ENCODE measurements at regions not wholly inside any gene's neighbourhood (a gene's known extent, or its start where the extent isn't known, plus 50 kb on each side); places are given as distances from the start of the nearest gene placed in this dataset.
"Not testable (repeated sequence)": the region's sequence is repeated elsewhere in the genome, so short reads cannot be mapped to it uniquely, and the experiment has no call there.

GRCh38 chr15:20286559-20286958 is 255.0 kb downstream of the GOLGA6L6 start:
- DNase-seq (ENCODE audit: low read depth), result not testable (repeated sequence)

GRCh38 chr15:20285696-20286300 is 255.8 kb downstream of the GOLGA6L6 start:
- not testable (repeated sequence) for DNase-seq (ENCODE audit: low read depth)

- not testable (repeated sequence) for DNase-seq (ENCODE audit: low read depth)
Measured at GRCh38 chr15:20284891-20285535, 256.6 kb downstream of the GOLGA6L6 start.

GRCh38 chr15:20283651-20284050 is 257.9 kb downstream of the GOLGA6L6 start:
- DNase-seq (ENCODE audit: low read depth), result not testable (repeated sequence)

GRCh38 chr15:20282491-20282943 is 259.1 kb downstream of the GOLGA6L6 start:
- DNase-seq (ENCODE audit: low read depth), result not testable (repeated sequence)

- DNase-seq (ENCODE audit: low read depth), result not testable (repeated sequence)
Measured at GRCh38 chr15:20281567-20282275, 259.9 kb downstream of the GOLGA6L6 start.

GRCh38 chr15:20280933-20281463 is 260.6 kb downstream of the GOLGA6L6 start:
- DNase-seq (ENCODE audit: low read depth), result no peak

- not testable (repeated sequence) for DNase-seq (ENCODE audit: low read depth)
Measured at GRCh38 chr15:20280141-20280932, 261.3 kb downstream of the GOLGA6L6 start.

- DNase-seq (ENCODE audit: low read depth), result not testable (repeated sequence)
Measured at GRCh38 chr15:20279056-20279455, 262.5 kb downstream of the GOLGA6L6 start.

- not testable (repeated sequence) for DNase-seq (ENCODE audit: low read depth)
Measured at GRCh38 chr15:20278376-20278775, 263.2 kb downstream of the GOLGA6L6 start.

GRCh38 chr15:20277451-20277850 is 264.1 kb downstream of the GOLGA6L6 start:
- DNase-seq (ENCODE audit: low read depth), result not testable (repeated sequence)

- not testable (repeated sequence) for DNase-seq (ENCODE audit: low read depth)
Measured at GRCh38 chr15:20276312-20277114, 265.1 kb downstream of the GOLGA6L6 start.

GRCh38 chr15:20275373-20275967 is 266.1 kb downstream of the GOLGA6L6 start:
- not testable (repeated sequence) for DNase-seq (ENCODE audit: low read depth)

- no peak for DNase-seq (ENCODE audit: low read depth)
Measured at GRCh38 chr15:20272422-20273184, 269.0 kb downstream of the GOLGA6L6 start.

GRCh38 chr15:20271647-20272046 is 270.0 kb downstream of the GOLGA6L6 start:
- no peak for DNase-seq (ENCODE audit: low read depth)

GRCh38 chr15:20269956-20270355 is 271.6 kb downstream of the GOLGA6L6 start:
- not testable (repeated sequence) for DNase-seq (ENCODE audit: low read depth)

- not testable (repeated sequence) for DNase-seq (ENCODE audit: low read depth)
Measured at GRCh38 chr15:20267996-20268395, 273.6 kb downstream of the GOLGA6L6 start.

- not testable (repeated sequence) for DNase-seq (ENCODE audit: low read depth)
Measured at GRCh38 chr15:20267051-20267730, 274.4 kb downstream of the GOLGA6L6 start.

- DNase-seq (ENCODE audit: low read depth), result not testable (repeated sequence)
Measured at GRCh38 chr15:20265710-20266109, 275.9 kb downstream of the GOLGA6L6 start.
